IMR-90 (cell line): ENCODE measurements at regions not wholly inside any gene's neighbourhood (a gene's known extent, or its start where the extent isn't known, plus 50 kb on each side); places are given as distances from the start of the nearest gene placed in this dataset.
"Not testable (repeated sequence)": the region's sequence is repeated elsewhere in the genome, so short reads cannot be mapped to it uniquely, and the experiment has no call there.

Experiments
- ATAC-seq: fragments of 200-7000 bp; cut with Tn5 transposase; 2 replicates; pipeline ENCODE4 v1.9.1; 2020; ENCODE audit warnings: low read depth, mild to moderate bottlenecking, moderate library complexity
- BruUV-seq: library from RNA; stranded (reverse); fragments of 400-500 nt; replicated peaks from 2 replicates; lab custom pipeline; 2021; lab: Mats Ljungman, UMichigan
- CTCF ChIA-PET: fragments of 300-600 bp; formaldehyde crosslinking; extraction: SDS; loops from one replicate; lab custom pipeline; 2021; ENCODE audit warnings: antibody characterized with exemption; lab: Yijun Ruan, JAX
- POLR2A ChIA-PET: fragments of 300-600 bp; sonication (Branson Sonifier 250); formaldehyde crosslinking; loops from one replicate; lab custom pipeline; 2022; ENCODE audit warnings: antibody characterized with exemption; ENCODE audit not compliant: unreplicated experiment; lab: Charles Lee
- DNase-seq: peaks from one replicate; pipeline ENCODE4 v3.0.0; 2013
- H2AFZ ChIP-seq: replicated peaks from 2 replicates; pipeline ENCODE3; 2013; ENCODE audit warnings: low read length, mild to moderate bottlenecking; ENCODE audit not compliant: poor library complexity
- H2AK5ac ChIP-seq: 2 replicates; pipeline ENCODE4 v1.6.1; 2013; ENCODE audit warnings: low read depth, low read length, inconsistent platforms
- H2AK9ac ChIP-seq: replicated peaks from 2 replicates; pipeline ENCODE3; 2013; ENCODE audit warnings: mild to moderate bottlenecking, low read depth, low read length, moderate library complexity; ENCODE audit not compliant: poor library complexity
- H2BK120ac ChIP-seq: 2 replicates; pipeline ENCODE4 v1.6.1; 2013; ENCODE audit warnings: low read depth, low read length, inconsistent platforms
- H2BK15ac ChIP-seq: 3 replicates; pipeline ENCODE4 v1.6.1; 2013; ENCODE audit warnings: low read depth, low read length, inconsistent platforms
- H2BK20ac ChIP-seq: 2 replicates; pipeline ENCODE4 v1.6.1; 2013; ENCODE audit warnings: low read depth, mild to moderate bottlenecking, inconsistent platforms, low read length, moderate library complexity
- H2BK5ac ChIP-seq: 2 replicates; pipeline ENCODE4 v1.6.1; 2013; ENCODE audit warnings: mild to moderate bottlenecking, low read depth, low read length, inconsistent platforms; ENCODE audit not compliant: poor library complexity, severe bottlenecking
- H3K14ac ChIP-seq: replicated peaks from 2 replicates; pipeline ENCODE4 v1.6.1; 2013; ENCODE audit warnings: low read depth, low read length, inconsistent platforms
- H3K18ac ChIP-seq: 2 replicates; pipeline ENCODE4 v1.6.1; 2013; ENCODE audit warnings: low read depth, low read length, control low read depth
- H3K23ac ChIP-seq: 2 replicates; pipeline ENCODE4 v1.6.1; 2013; ENCODE audit warnings: low read depth, low read length, inconsistent platforms
- H3K27ac ChIP-seq: 2 replicates; pipeline ENCODE4 v1.5.1; 2013; ENCODE audit warnings: mild to moderate bottlenecking, control low read depth, low read length; ENCODE audit not compliant: insufficient read depth
- H3K27me3 ChIP-seq: 2 replicates; pipeline ENCODE4 v1.6.1; 2013; ENCODE audit warnings: low read length; ENCODE audit not compliant: control insufficient read depth, insufficient read depth
- H3K36me3 ChIP-seq: 2 replicates; pipeline ENCODE4 v1.6.1; 2013; ENCODE audit warnings: low read length, mixed read lengths; ENCODE audit not compliant: control insufficient read depth, insufficient read depth
- H3K4ac ChIP-seq: 2 replicates; pipeline ENCODE4 v1.6.1; 2013; ENCODE audit warnings: low read depth, low read length, inconsistent platforms
- H3K4me1 ChIP-seq: 2 replicates; pipeline ENCODE4 v1.6.1; 2013; ENCODE audit warnings: low read length, mixed read lengths; ENCODE audit not compliant: control insufficient read depth, insufficient read depth
- H3K4me2 ChIP-seq: 2 replicates; pipeline ENCODE4 v1.6.1; 2013; ENCODE audit warnings: low read depth, mild to moderate bottlenecking, control low read depth, low read length, moderate library complexity
- H3K4me3 ChIP-seq: 2 replicates; pipeline ENCODE4 v1.5.1; 2013; ENCODE audit warnings: low read depth, mild to moderate bottlenecking, control low read depth, low read length, moderate library complexity; ENCODE audit not compliant: insufficient read depth
- H3K56ac ChIP-seq: 2 replicates; pipeline ENCODE4 v1.6.1; 2013; ENCODE audit warnings: low read length, inconsistent platforms; ENCODE audit not compliant: insufficient read depth; ENCODE audit errors: extremely low read depth
- H3K79me1 ChIP-seq, 2 experiments: 2 replicates each; pipeline ENCODE4 v1.6.1; 2013; ENCODE audit warnings: low read length in 2 of 2, inconsistent platforms in 1 of 2, low read depth in 1 of 2
- H3K9ac ChIP-seq: 2 replicates; pipeline ENCODE4 v1.6.1; 2013; ENCODE audit warnings: low read depth, low read length, control low read depth
- H3K9me1 ChIP-seq: 2 replicates; pipeline ENCODE4 v1.6.1; 2013; ENCODE audit warnings: low read length, inconsistent platforms; ENCODE audit not compliant: insufficient read depth
- H3K9me3 ChIP-seq: 2 replicates; pipeline ENCODE4 v1.6.1; 2013; ENCODE audit warnings: low read length; ENCODE audit not compliant: control insufficient read depth, insufficient read depth
- H4K20me1 ChIP-seq: 2 replicates; pipeline ENCODE4 v1.6.1; 2013; ENCODE audit warnings: low read length, inconsistent platforms; ENCODE audit not compliant: insufficient read depth
- H4K5ac ChIP-seq: 2 replicates; pipeline ENCODE4 v1.6.1; 2013; ENCODE audit warnings: mild to moderate bottlenecking, low read depth, low read length, control low read depth
- H4K8ac ChIP-seq, 2 experiments: 2 replicates each; pipeline ENCODE4 v1.6.1; 2013; ENCODE audit warnings: low read depth in 2 of 2, low read length in 2 of 2, control low read depth in 1 of 2, inconsistent platforms in 1 of 2
- H4K91ac ChIP-seq: 2 replicates; pipeline ENCODE4 v1.6.1; 2013; ENCODE audit warnings: low read depth, low read length, inconsistent platforms; ENCODE audit not compliant: insufficient read depth
- WGBS, 2 experiments: methylation state at CpG; one replicate each; pipeline versions ENCODE4 v1.1.5 to v1.1.7; 2013; ENCODE audit warnings: missing lambda C conversion rate in 2 of 2; ENCODE audit not compliant: insufficient read length in 1 of 2; ENCODE audit errors: extremely low coverage in 2 of 2; 5-methylcytosine and 5-hydroxymethylcytosine counted together
- dilution Hi-C: fragments of 300-500 bp; cut with HindIII; formaldehyde crosslinking; loops from one replicate; pipeline ENCODE4 v1.14.3; 2018; ENCODE audit warnings: low sequenced_read_pairs; ENCODE audit not compliant: unreplicated experiment
- in situ Hi-C: fragments of 300-500 bp; cut with MboI; formaldehyde crosslinking; loops from 3 replicates; pipeline ENCODE4 v1.14.3; 2019; ENCODE audit warnings: low sequenced_read_pairs, inconsistent platforms, mixed read lengths
- intact Hi-C: fragments of 100-400 bp; cut with micrococcal nuclease; formaldehyde crosslinking; loops from 2 replicates; pipeline ENCODE4 v1.10.0; 2022

DNA sequence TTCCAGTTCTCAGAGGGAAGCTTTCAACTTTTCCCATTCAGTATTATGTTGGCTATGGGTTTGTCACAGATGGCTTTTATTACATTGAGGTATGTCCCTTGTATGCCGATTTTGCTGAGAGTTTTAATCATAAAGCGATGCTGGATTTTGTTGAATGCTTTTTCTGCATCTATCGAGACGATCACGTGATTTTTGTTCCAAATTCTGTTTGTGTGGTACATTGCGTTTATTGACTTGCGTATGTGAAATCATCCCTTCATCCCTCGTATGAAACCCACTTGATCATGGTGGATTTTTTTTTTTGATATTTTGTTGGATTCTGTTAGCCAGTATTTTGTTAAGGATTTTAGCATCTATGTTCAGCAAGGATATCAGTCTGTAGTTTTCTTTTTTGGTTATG is 339.1 kb downstream of the KLF13 start:
- CTCF ChIA-PET, intact Hi-C loops, H2BK120ac ChIP-seq, H3K4ac ChIP-seq, DNase-seq, H3K9me1 ChIP-seq, H3K4me2 ChIP-seq, BruUV-seq, H4K5ac ChIP-seq, H3K56ac ChIP-seq, H3K4me1 ChIP-seq, H3K18ac ChIP-seq, H2BK20ac ChIP-seq, H3K4me3 ChIP-seq, in situ Hi-C loops, H3K79me1 ChIP-seq, H2AFZ ChIP-seq, H4K20me1 ChIP-seq, H2BK15ac ChIP-seq, ATAC-seq, H3K9ac ChIP-seq, H3K36me3 ChIP-seq, H4K91ac ChIP-seq, H3K14ac ChIP-seq, POLR2A ChIA-PET, dilution Hi-C loops, H2BK5ac ChIP-seq, H2AK9ac ChIP-seq, H3K27me3 ChIP-seq, H3K9me3 ChIP-seq, H3K27ac ChIP-seq, H2AK5ac ChIP-seq, H3K23ac ChIP-seq, H4K8ac ChIP-seq: not testable (repeated sequence)
- no CpG with 5 or more reads among the region's 8 CpGs for WGBS, 2 experiments

- dilution Hi-C loops, H3K27me3 ChIP-seq, H3K23ac ChIP-seq, BruUV-seq, H2AK5ac ChIP-seq, intact Hi-C loops, H2BK20ac ChIP-seq, H4K5ac ChIP-seq, H3K14ac ChIP-seq, H4K91ac ChIP-seq, H3K4me2 ChIP-seq, H3K4me3 ChIP-seq, H3K9me1 ChIP-seq, H3K36me3 ChIP-seq, H2AK9ac ChIP-seq, H4K20me1 ChIP-seq, H2BK120ac ChIP-seq, in situ Hi-C loops, POLR2A ChIA-PET, H3K4ac ChIP-seq, H3K9me3 ChIP-seq, H3K18ac ChIP-seq, H3K79me1 ChIP-seq, CTCF ChIA-PET, H2AFZ ChIP-seq, H2BK15ac ChIP-seq, DNase-seq, H3K9ac ChIP-seq, H3K4me1 ChIP-seq, H2BK5ac ChIP-seq, ATAC-seq, H3K27ac ChIP-seq, H4K8ac ChIP-seq, H3K56ac ChIP-seq: not testable (repeated sequence)
- WGBS, 2 experiments, result no CpG with 5 or more reads among the region's 11 CpGs
These were observed 342.7 kb downstream of the KLF13 start for GRCh38 chr15:31669158-31669908.
